ENCODE measurements at regions not wholly inside any gene's neighbourhood (a gene's known extent, or its start where the extent isn't known, plus 50 kb on each side); places are given as distances from the start of the nearest gene placed in this dataset.
"Not testable (repeated sequence)": the region's sequence is repeated elsewhere in the genome, so short reads cannot be mapped to it uniquely, and the experiment has no call there.

GRCh38 chr3:13245615-13245978 is 172.4 kb upstream of the IQSEC1 start:
- no peak for DNase-seq

- DNase-seq: no peak
These were observed 170.4 kb upstream of the IQSEC1 start for GRCh38 chr3:13243586-13243985.

- DNase-seq: no peak
These were observed 169.1 kb upstream of the IQSEC1 start for GRCh38 chr3:13242364-13242737.

- no peak for DNase-seq
These were observed 168.6 kb upstream of the IQSEC1 start for GRCh38 chr3:13241621-13242363.

GRCh38 chr3:13240928-13241618 is 167.8 kb upstream of the IQSEC1 start:
- DNase-seq: no peak

GRCh38 chr3:13239467-13239760 is 166.2 kb upstream of the IQSEC1 start:
- DNase-seq: no peak

GRCh38 chr3:13238687-13239466 is 165.6 kb upstream of the IQSEC1 start:
- DNase-seq: no peak

- no peak for DNase-seq
These were observed 164.7 kb upstream of the IQSEC1 start for GRCh38 chr3:13237776-13238490.

- no peak for DNase-seq
These were observed 163.4 kb upstream of the IQSEC1 start for GRCh38 chr3:13236557-13237173.

- no peak for DNase-seq
These were observed 162.7 kb upstream of the IQSEC1 start for GRCh38 chr3:13235897-13236296.

GRCh38 chr3:13235079-13235478 is 161.8 kb upstream of the IQSEC1 start:
- peak; percentile 18 for DNase-seq

- DNase-seq: no peak
These were observed 161.4 kb upstream of the IQSEC1 start for GRCh38 chr3:13234666-13235065.

GRCh38 chr3:13233487-13234485 is 160.6 kb upstream of the IQSEC1 start:
- no peak for DNase-seq

GRCh38 chr3:13231781-13232666 is 158.8 kb upstream of the IQSEC1 start:
- no peak for DNase-seq

- peak; percentile 21 for DNase-seq
These were observed 156.2 kb upstream of the IQSEC1 start for GRCh38 chr3:13229273-13229949.

GRCh38 chr3:13228584-13228983 is 155.4 kb upstream of the IQSEC1 start:
- DNase-seq: no peak

- DNase-seq: not testable (repeated sequence)
These were observed 154.9 kb upstream of the IQSEC1 start for GRCh38 chr3:13228169-13228568.

- no peak for DNase-seq
These were observed 154.3 kb upstream of the IQSEC1 start for GRCh38 chr3:13227315-13228165.

- DNase-seq: no peak
These were observed 151.7 kb upstream of the IQSEC1 start for GRCh38 chr3:13224967-13225366.

Data from activated CD4-positive, alpha-beta T cell treated with anti-CD3 and anti-CD28 coated beads, Interleukin-2, Interleukin-6, amounts not matched to agents 100 ng/mL and 50 ng/mL, durations not matched to agents 16 hours and 8 hours (primary cell).